ENCODE measurements at regions not wholly inside any gene's neighbourhood (a gene's known extent, or its start where the extent isn't known, plus 50 kb on each side); places are given as distances from the start of the nearest gene placed in this dataset.

DNA sequence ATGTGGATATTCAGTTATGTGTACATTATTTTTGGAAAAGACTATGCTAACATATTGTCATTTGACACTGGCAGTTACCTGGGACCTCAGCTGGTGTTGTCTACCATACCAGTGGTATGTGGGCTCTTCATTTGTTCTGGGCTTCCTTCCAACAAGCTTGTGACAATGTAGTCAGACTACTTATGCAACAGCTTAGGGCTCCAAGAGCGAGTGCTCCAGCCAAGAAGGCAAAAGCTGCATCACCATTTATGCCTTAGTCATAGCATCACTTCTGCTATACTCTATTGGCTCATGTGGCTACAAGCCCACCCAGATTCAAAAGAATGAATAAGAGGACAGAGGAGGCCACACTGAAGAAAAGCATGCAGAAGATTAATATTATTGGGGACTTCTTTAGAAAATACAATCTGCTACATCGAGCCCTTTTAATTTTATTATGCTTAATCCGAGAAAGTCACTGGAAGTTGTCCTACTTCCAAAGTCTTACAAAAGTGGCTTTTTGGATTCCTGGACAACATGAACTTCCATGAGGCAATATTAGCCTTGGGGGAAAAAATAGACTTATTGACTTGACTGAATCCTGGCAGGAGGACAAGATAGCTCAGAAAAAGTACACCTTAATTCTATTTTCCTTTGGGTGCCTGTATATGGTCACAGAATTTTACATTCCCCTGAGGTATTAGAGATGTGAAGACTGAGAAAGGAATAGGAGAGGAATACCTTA is 529.4 kb upstream of the HTR2A start:
- intact Hi-C loops (cut with DNase I) = no loop called here
- TF ChIP-seq CTCF (IDR thresholded peaks at IDR 0.05) = no peak
- no peak for DNase-seq (ENCODE audit: low spot score in 2 of 2)

GRCh38 chr13:47421525-47421924 is 524.7 kb upstream of the HTR2A start:
- no peak overlapping the region for H3K4me3 ChIP-seq
- no peak for DNase-seq (ENCODE audit: low spot score in 2 of 2)
- intact Hi-C loops (cut with DNase I) = no loop called here
- no peaks in the 10 kb centered on the region for H3K4me1 ChIP-seq
- no peak for TF ChIP-seq CTCF (IDR thresholded peaks at IDR 0.05)
- no peaks in the 10 kb centered on the region for H3K27me3 ChIP-seq
- no peaks in the 10 kb centered on the region for H3K9me3 ChIP-seq
- H3K36me3 ChIP-seq = no peaks in the 10 kb centered on the region
- H3K27ac ChIP-seq = no peak overlapping the region

More for the DNA sequence above, 529.4 kb upstream of the HTR2A start:
- Histone ChIP-seq H3K4me3 (no peak overlapping the region), H3K9me3 (no peaks in the 10 kb centered on the region), H3K27ac (no peak overlapping the region), H3K4me1 (no peaks in the 10 kb centered on the region), H3K27me3 (no peaks in the 10 kb centered on the region), H3K36me3 (no peaks in the 10 kb centered on the region)

GRCh38 chr13:47420568-47420967 is 523.7 kb upstream of the HTR2A start:
- no peaks in the 10 kb centered on the region for H3K36me3 ChIP-seq
- DNase-seq (ENCODE audit: low spot score in 2 of 2) = no peak
- no peak overlapping the region for H3K4me3 ChIP-seq
- no peaks in the 10 kb centered on the region for H3K9me3 ChIP-seq
- H3K27ac ChIP-seq = no peak overlapping the region
- no peaks in the 10 kb centered on the region for H3K27me3 ChIP-seq
- intact Hi-C loops (cut with DNase I) = no loop called here
- TF ChIP-seq CTCF (IDR thresholded peaks at IDR 0.05) = no peak
- H3K4me1 ChIP-seq = no peaks in the 10 kb centered on the region

DNA sequence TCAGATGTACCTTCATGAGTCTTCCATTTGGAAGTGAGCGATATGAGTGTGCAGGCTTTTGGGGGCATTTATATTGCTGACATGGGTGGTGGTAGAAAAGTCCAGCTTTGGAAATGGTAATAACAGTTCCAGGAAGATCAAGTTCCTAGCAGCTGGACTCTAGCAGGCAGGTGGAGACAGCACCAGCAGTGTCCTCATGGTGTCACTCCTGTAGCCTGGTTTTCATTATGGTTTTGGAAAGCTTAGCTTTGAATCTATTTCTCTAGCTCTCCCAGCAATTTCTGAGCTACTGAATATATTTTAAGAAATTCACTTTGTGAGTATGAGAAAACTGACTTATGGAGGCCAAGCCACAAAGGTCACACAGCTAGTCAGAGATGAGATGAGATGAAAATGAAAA is 523.2 kb upstream of the HTR2A start:
- no peak overlapping the region for H3K27ac ChIP-seq
- H3K9me3 ChIP-seq = no peaks in the 10 kb centered on the region
- no peak for DNase-seq (ENCODE audit: low spot score in 2 of 2)
- no peak overlapping the region for H3K4me3 ChIP-seq
- intact Hi-C loops (cut with DNase I) = no loop called here
- H3K4me1 ChIP-seq = no peaks in the 10 kb centered on the region
- no peaks in the 10 kb centered on the region for H3K27me3 ChIP-seq
- no peaks in the 10 kb centered on the region for H3K36me3 ChIP-seq
- TF ChIP-seq CTCF (IDR thresholded peaks at IDR 0.05) = no peak

DNA sequence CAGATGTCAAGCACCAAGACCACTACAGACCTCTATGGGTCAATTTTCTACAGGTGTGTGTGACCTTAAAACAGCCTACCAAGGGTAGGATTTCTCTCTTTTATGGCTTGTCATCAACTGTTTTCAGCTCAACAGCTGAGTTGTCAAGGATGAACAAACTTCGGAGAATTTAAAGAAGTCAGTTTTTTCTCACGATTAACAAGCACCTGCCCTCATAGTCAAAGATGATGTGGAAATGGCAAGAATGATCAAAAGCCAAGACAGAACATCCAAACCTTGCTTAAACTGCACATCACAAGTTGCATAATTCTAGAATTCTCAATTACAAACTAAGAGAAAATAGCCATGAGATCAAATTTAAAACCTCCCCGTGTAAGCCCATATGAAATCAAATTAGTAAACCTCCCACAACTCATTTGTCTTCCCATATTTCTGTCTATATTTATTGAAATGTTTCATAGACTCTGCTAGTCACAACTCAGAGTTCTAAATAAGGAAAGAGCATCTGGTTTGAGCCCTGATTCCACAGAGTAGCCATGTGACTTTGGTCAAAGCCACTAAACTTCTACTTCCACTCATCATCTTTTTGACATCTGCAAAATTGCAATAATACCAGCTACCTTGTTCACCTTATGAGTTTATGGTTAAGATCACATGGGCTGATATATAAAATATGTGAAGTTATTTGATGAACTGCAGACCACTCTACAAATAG is 521.5 kb upstream of the HTR2A start:
- no peaks in the 10 kb centered on the region for H3K9me3 ChIP-seq
- DNase-seq (ENCODE audit: low spot score in 2 of 2) = no peak
- TF ChIP-seq CTCF (IDR thresholded peaks at IDR 0.05) = no peak
- H3K27me3 ChIP-seq = no peaks in the 10 kb centered on the region
- H3K4me1 ChIP-seq = no peaks in the 10 kb centered on the region
- no peaks in the 10 kb centered on the region for H3K36me3 ChIP-seq
- intact Hi-C loops (cut with DNase I) = no loop called here
- no peak overlapping the region for H3K4me3 ChIP-seq
- H3K27ac ChIP-seq = no peak overlapping the region
